ENCODE measurements at regions not wholly inside any gene's neighbourhood (a gene's known extent, or its start where the extent isn't known, plus 50 kb on each side); places are given as distances from the start of the nearest gene placed in this dataset.

GRCh38 chr3:28751864-28752263, 403.2 kb upstream of the AZI2 start:
- WGBS, 2 donors: 85 to 91% methylated on average over 2 of the region's 2 CpGs
- DNase-seq (no peak), ATAC-seq (ENCODE audit: low FRiP score in 2 of 2) (no peak)
- Histone ChIP-seq H3K9me3 (peaks cover 0 to 10% (median 6%) of the 10 kb centered on the region in 4 donors), H3K27me3 (no peaks in the 10 kb centered on the region), H3K4me1 (peaks cover 0 to under 1% (median 0%) of the 10 kb centered on the region in 4 donors), H3K27ac (no peak overlapping the region), H3K4me3 (no peak overlapping the region), H3K36me3 (no peaks in the 10 kb centered on the region)
- TF ChIP-seq EP300 (IDR thresholded peaks at IDR 0.05) (no peak), CTCF (IDR thresholded peaks at IDR 0.05) (no peak), POLR2AphosphoS5 (IDR thresholded peaks at IDR 0.05) (no peak), POLR2A (IDR thresholded peaks at IDR 0.05) (no peak)

- no peaks in the 10 kb centered on the region for H3K27me3 ChIP-seq
- no peak overlapping the region for H3K4me3 ChIP-seq
- H3K27ac ChIP-seq: no peak overlapping the region
- 55 to 89% methylated on average over 1 of the region's 1 CpG for WGBS, 2 donors
- ATAC-seq (ENCODE audit: low FRiP score in 2 of 2) (no peak), DNase-seq (no peak)
- peaks cover 0 to 10% (median 6%) of the 10 kb centered on the region in 4 donors for H3K9me3 ChIP-seq
- no peaks in the 10 kb centered on the region for H3K36me3 ChIP-seq
- H3K4me1 ChIP-seq: no peaks in the 10 kb centered on the region
- TF ChIP-seq POLR2AphosphoS5 (IDR thresholded peaks at IDR 0.05): no peak
- no peak for TF ChIP-seq CTCF (IDR thresholded peaks at IDR 0.05)
- no peak for TF ChIP-seq EP300 (IDR thresholded peaks at IDR 0.05)
- TF ChIP-seq POLR2A (IDR thresholded peaks at IDR 0.05): no peak
Observed at GRCh38 chr3:28752290-28752689, 403.7 kb upstream of the AZI2 start.

DNA sequence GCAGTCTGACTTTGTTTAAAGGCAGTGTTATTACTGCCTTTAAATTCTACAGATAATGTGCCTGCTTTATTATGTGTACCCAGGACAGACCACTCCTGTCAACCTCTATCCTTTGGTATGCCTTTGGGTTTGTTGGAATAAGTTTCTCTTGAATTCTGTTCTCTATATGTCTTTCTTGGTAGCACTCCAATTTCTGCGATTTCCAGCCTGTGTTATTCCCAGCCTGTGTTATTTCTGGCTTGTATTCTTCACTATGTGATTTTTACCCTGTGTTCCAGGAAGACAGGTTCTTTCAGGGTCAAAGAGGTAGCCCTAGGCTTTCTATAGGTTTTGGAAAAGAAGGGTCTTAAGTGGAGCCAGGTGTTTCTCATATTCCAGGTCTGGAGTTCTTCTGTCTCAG, 407.4 kb upstream of the AZI2 start:
- ATAC-seq (ENCODE audit: low FRiP score in 2 of 2) (no peak), DNase-seq (no peak)
- no peak overlapping the region for H3K4me3 ChIP-seq
- no peak for TF ChIP-seq EP300 (IDR thresholded peaks at IDR 0.05)
- no peak for TF ChIP-seq POLR2A (IDR thresholded peaks at IDR 0.05)
- no peak for TF ChIP-seq POLR2AphosphoS5 (IDR thresholded peaks at IDR 0.05)
- TF ChIP-seq CTCF (IDR thresholded peaks at IDR 0.05): no peak
- H3K27ac ChIP-seq: no peak overlapping the region
- H3K36me3 ChIP-seq: no peaks in the 10 kb centered on the region
- no peaks in the 10 kb centered on the region for H3K4me1 ChIP-seq
- 87 to 100% methylated on average over 1 of the region's 1 CpG for WGBS, 2 donors
- peaks cover 0 to 2% (median under 1%) of the 10 kb centered on the region in 4 donors for H3K9me3 ChIP-seq
- no peaks in the 10 kb centered on the region for H3K27me3 ChIP-seq

DNA sequence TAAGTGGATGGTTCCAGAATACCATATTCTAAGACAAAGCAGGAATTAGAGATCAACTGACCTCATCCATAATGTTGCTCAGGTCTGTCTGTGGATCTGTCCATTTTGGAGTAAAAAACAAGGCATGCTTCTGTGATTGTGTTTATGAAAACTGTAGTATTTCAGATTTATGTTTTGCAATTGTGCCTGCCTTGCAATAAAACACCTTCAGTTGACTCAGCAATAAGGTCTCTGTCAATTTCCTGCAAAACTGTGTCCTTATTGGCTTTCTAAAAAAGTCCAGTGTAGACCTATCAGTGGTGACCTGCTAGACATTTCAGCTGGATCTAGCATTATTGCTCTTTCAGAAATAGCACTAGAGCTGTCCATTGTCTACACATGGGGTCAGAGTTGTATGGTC, 409.5 kb upstream of the AZI2 start:
- H3K4me3 ChIP-seq: no peak overlapping the region
- DNase-seq (no peak), ATAC-seq (ENCODE audit: low FRiP score in 2 of 2) (no peak)
- H3K27ac ChIP-seq: no peak overlapping the region
- TF ChIP-seq EP300 (IDR thresholded peaks at IDR 0.05) (no peak), CTCF (IDR thresholded peaks at IDR 0.05) (no peak), POLR2AphosphoS5 (IDR thresholded peaks at IDR 0.05) (no peak), POLR2A (IDR thresholded peaks at IDR 0.05) (no peak)
- no peaks in the 10 kb centered on the region for H3K9me3 ChIP-seq
- no peaks in the 10 kb centered on the region for H3K36me3 ChIP-seq
- H3K27me3 ChIP-seq: no peaks in the 10 kb centered on the region
- no peaks in the 10 kb centered on the region for H3K4me1 ChIP-seq

DNA sequence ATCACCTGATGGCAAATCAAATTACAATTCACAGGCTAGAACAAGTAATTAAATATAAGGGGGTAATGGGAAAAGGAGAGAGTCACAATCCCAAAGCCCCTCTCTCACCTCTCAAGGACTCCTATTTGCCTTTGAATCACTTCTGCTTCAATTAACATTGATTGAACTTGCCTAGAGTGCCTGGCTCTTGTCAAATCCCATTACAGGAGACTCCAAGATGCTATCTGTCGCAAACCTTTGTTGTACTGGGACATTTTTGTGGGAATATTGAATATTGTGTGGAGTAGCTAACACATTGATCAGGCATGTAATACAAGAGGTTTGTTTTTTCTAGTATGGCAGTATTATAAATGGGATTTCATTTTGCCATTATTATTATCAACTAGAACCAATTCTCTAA, 412.8 kb upstream of the AZI2 start:
- ATAC-seq (ENCODE audit: low FRiP score in 2 of 2): no peak
- H3K4me1 ChIP-seq: no peaks in the 10 kb centered on the region
- TF ChIP-seq POLR2A (IDR thresholded peaks at IDR 0.05) (no peak), CTCF (IDR thresholded peaks at IDR 0.05) (no peak), POLR2AphosphoS5 (IDR thresholded peaks at IDR 0.05) (no peak), EP300 (IDR thresholded peaks at IDR 0.05) (no peak)
- H3K36me3 ChIP-seq: no peaks in the 10 kb centered on the region
- H3K27me3 ChIP-seq: no peaks in the 10 kb centered on the region
- H3K9me3 ChIP-seq: no peaks in the 10 kb centered on the region
- no peak overlapping the region for H3K27ac ChIP-seq
- no peak overlapping the region for H3K4me3 ChIP-seq
- 56 to 58% methylated on average over 1 of the region's 1 CpG for WGBS, 2 donors
- no peak for DNase-seq

Data from upper lobe of left lung (tissue), 6 donors.